Stomach (tissue), 8 donors: ENCODE measurements at regions not wholly inside any gene's neighbourhood (a gene's known extent, or its start where the extent isn't known, plus 50 kb on each side); places are given as distances from the start of the nearest gene placed in this dataset.

Source experiments
- DNase-seq, 2 donors: peaks; one replicate each; pipeline versions ENCODE4 v3.0.0 to v3.0.0-alpha.2; 2013 to 2019
- H3K27ac ChIP-seq, 5 donors: fragments of 200-600 bp in 4 of 5; sonication (generic) in 4 of 5; one replicate each; pipeline ENCODE4 v1.5.1; 2013 to 2019; ENCODE audit warnings: mild to moderate bottlenecking in 1 of 5, moderate library complexity in 1 of 5
- H3K27me3 ChIP-seq, 3 donors: fragments of 200-600 bp; sonication (generic); one replicate each; pipeline ENCODE4 v1.5.1; 2017 to 2019; ENCODE audit warnings: mixed run types in 1 of 3
- H3K36me3 ChIP-seq, 4 donors: fragments of 200-600 bp; sonication (generic); 1 replicate in 3 of 4; 2 replicates in 1 of 4; pipeline ENCODE4 v1.5.1; 2016 to 2019
- H3K4me1 ChIP-seq, 4 donors: fragments of 200-600 bp; sonication (generic); one replicate each; pipeline ENCODE4 v1.5.1; 2016 to 2019
- H3K4me3 ChIP-seq, 4 donors: fragments of 200-600 bp; sonication (generic) in 3 of 4; one replicate each; pipeline ENCODE4 v1.5.1; 2016 to 2019; ENCODE audit warnings: mild to moderate bottlenecking in 1 of 4
- H3K9me3 ChIP-seq, 4 donors: fragments of 200-600 bp; sonication (generic); one replicate each; pipeline ENCODE4 v1.5.1; 2016 to 2019
- CTCF ChIP-seq, 7 experiments: fragments of 450-650 bp in 4 of 7; fragments of 200-600 bp in 3 of 7; sonication (generic) in 3 of 7; IDR thresholded peaks; one replicate each; pipeline ENCODE4 v1.5.1; 2016 to 2019; ENCODE audit warnings: antibody characterized with exemption in 7 of 7, control low read depth in 2 of 7, mild to moderate bottlenecking in 1 of 7
- EP300 ChIP-seq: sonication (generic); formaldehyde crosslinking; IDR thresholded peaks from one replicate; pipeline ENCODE4 v1.6.1; 2017; ENCODE audit warnings: antibody characterized with exemption
- POLR2A ChIP-seq, 4 donors: fragments of 450-650 bp; IDR thresholded peaks; one replicate each; pipeline ENCODE4 v1.6.1; 2016; ENCODE audit warnings: antibody characterized with exemption in 4 of 4, control low read depth in 2 of 4, mild to moderate bottlenecking in 1 of 4, moderate library complexity in 1 of 4
- POLR2AphosphoS5 ChIP-seq, 3 donors: sonication (generic); formaldehyde crosslinking; IDR thresholded peaks; one replicate each; pipeline ENCODE4 v1.6.1; 2016; ENCODE audit warnings: antibody characterized with exemption in 3 of 3
- WGBS, 5 donors: extraction: QIAGEN DNeasy Blood & Tissue Kit in 3 of 5; methylation state at CpG; one replicate each; pipeline versions ENCODE4 v1.1.5 to v1.1.7; 2013 to 2018; 5-methylcytosine and 5-hydroxymethylcytosine counted together
- intact Hi-C: fragments of 100-400 bp; cut with DNase I; formaldehyde crosslinking; loops from one replicate; pipeline ENCODE4 v1.15.1; 2023; ENCODE audit warnings: low total_unique reads
- donor health status: healthy with polysubstance abuse.
- donor health status: Bipolar disorder and iron deficiency.
- donor health status: healthy.

GRCh38 chr10:78287618-78288017, 254.0 kb downstream of the RPS24 start:
- WGBS, 5 donors, result 75 to 88% (median 84%) methylated on average over 1 of the region's 1 CpG
- no peak overlapping the region for H3K4me3 ChIP-seq

GRCh38 chr10:78288663-78289062, 255.0 kb downstream of the RPS24 start:
- Histone ChIP-seq H3K9me3 (no peaks in the 10 kb centered on the region), H3K27ac (no peak overlapping the region), H3K4me3 (no peak overlapping the region), H3K36me3 (no peaks in the 10 kb centered on the region), H3K27me3 (no peaks in the 10 kb centered on the region), H3K4me1 (peaks cover 0 to 1% (median 0%) of the 10 kb centered on the region in 4 donors)
- intact Hi-C loops, result no loop called here
- TF ChIP-seq POLR2AphosphoS5 (IDR thresholded peaks at IDR 0.05) (no peak), EP300 (no peak), POLR2A (IDR thresholded peaks at IDR 0.05) (no peak), CTCF (IDR thresholded peaks at IDR 0.05) (no peak)
- no peak for DNase-seq
- 88 to 92% (median 90%) methylated on average over 3 of the region's 3 CpGs for WGBS, 5 donors

More at GRCh38 chr10:78287618-78288017, 254.0 kb downstream of the RPS24 start:
- Histone ChIP-seq H3K9me3 (no peaks in the 10 kb centered on the region), H3K27ac (no peak overlapping the region), H3K27me3 (no peaks in the 10 kb centered on the region), H3K4me1 (no peaks in the 10 kb centered on the region), H3K36me3 (no peaks in the 10 kb centered on the region)
- DNase-seq, result no peak
- intact Hi-C loops, result no loop called here
- no peak for TF ChIP-seq POLR2AphosphoS5 (IDR thresholded peaks at IDR 0.05)
- no peak for TF ChIP-seq CTCF (IDR thresholded peaks at IDR 0.05)
- no peak for TF ChIP-seq POLR2A (IDR thresholded peaks at IDR 0.05)
- TF ChIP-seq EP300, result no peak

- whole genome bisulfite sequencing, 5 donors, result 60 to 80% (median 71%) methylated on average over 9 to 11 of the region's 11 CpGs
- TF ChIP-seq POLR2AphosphoS5 (IDR thresholded peaks at IDR 0.05), result no peak
- TF ChIP-seq EP300, result no peak
- TF ChIP-seq POLR2A (IDR thresholded peaks at IDR 0.05), result no peak
- no peak for TF ChIP-seq CTCF (IDR thresholded peaks at IDR 0.05)
- no peak for DNase-seq
- peaks cover 0 to 11% (median 5%) of the 10 kb centered on the region in 4 donors for H3K4me1 ChIP-seq
- H3K9me3 ChIP-seq, result no peaks in the 10 kb centered on the region
- H3K27ac ChIP-seq, result no peak overlapping the region
- H3K36me3 ChIP-seq, result no peaks in the 10 kb centered on the region
- H3K4me3 ChIP-seq, result no peak overlapping the region
- H3K27me3 ChIP-seq, result no peaks in the 10 kb centered on the region
- intact Hi-C loops, result no loop called here
These were observed 256.6 kb downstream of the RPS24 start for GRCh38 chr10:78290131-78290750.

- H3K9me3 ChIP-seq, result no peaks in the 10 kb centered on the region
- WGBS, 5 donors, result 91 to 94% (median 92%) methylated on average over 2 of the region's 2 CpGs
- TF ChIP-seq POLR2AphosphoS5 (IDR thresholded peaks at IDR 0.05), result no peak
- no peak for TF ChIP-seq POLR2A (IDR thresholded peaks at IDR 0.05)
- TF ChIP-seq EP300, result no peak
- no peak for TF ChIP-seq CTCF (IDR thresholded peaks at IDR 0.05)
- H3K4me3 ChIP-seq, result no peak overlapping the region
- no peaks in the 10 kb centered on the region for H3K27me3 ChIP-seq
- intact Hi-C loops, result no loop called here
- H3K4me1 ChIP-seq, result peaks cover 0 to 11% (median 5%) of the 10 kb centered on the region in 4 donors
- H3K36me3 ChIP-seq, result no peaks in the 10 kb centered on the region
- no peak overlapping the region for H3K27ac ChIP-seq
- no peak for DNase-seq
These were observed 258.1 kb downstream of the RPS24 start for GRCh38 chr10:78291722-78292121.
